Body of pancreas (tissue), 4 donors: ENCODE measurements at regions not wholly inside any gene's neighbourhood (a gene's known extent, or its start where the extent isn't known, plus 50 kb on each side); places are given as distances from the start of the nearest gene placed in this dataset.

Experiments used
- ATAC-seq: fragments of 150-250 bp; one replicate; pipeline ENCODE4 v1.9.1; 2016
- DNase-seq, 4 donors: peaks; one replicate each; pipeline ENCODE4 v3.0.0-alpha.2; 2019
- H3K27ac ChIP-seq, 4 donors: fragments of 200-600 bp; sonication (generic); 1 replicate in 3 of 4; 2 replicates in 1 of 4; pipeline versions ENCODE4 v1.5.1 to v1.6.1; 2016 to 2019; ENCODE audit warnings: mild to moderate bottlenecking in 1 of 4, mixed read lengths in 1 of 4, moderate library complexity in 1 of 4
- H3K27me3 ChIP-seq, 2 donors: fragments of 200-600 bp; sonication (generic); one replicate each; pipeline ENCODE4 v1.6.0; 2016; ENCODE audit warnings: mild to moderate bottlenecking in 1 of 2
- H3K36me3 ChIP-seq, 2 donors: fragments of 200-600 bp; sonication (generic); replicated peaks in 1 of 2; 2 replicates each; pipeline ENCODE4 v1.5.1; 2016; ENCODE audit warnings: low read depth in 2 of 2; ENCODE audit not compliant: insufficient read depth in 1 of 2
- H3K4me1 ChIP-seq: fragments of 200-600 bp; sonication (generic); one replicate; pipeline ENCODE4 v1.6.0; 2016
- H3K4me3 ChIP-seq, 2 donors: fragments of 200-600 bp; sonication (generic); 1 replicate in 1 of 2; 2 replicates in 1 of 2; pipeline ENCODE4 v1.5.1; 2016 to 2019
- H3K9me3 ChIP-seq, 3 donors: fragments of 200-600 bp; sonication (generic); 1 replicate in 2 of 3; 2 replicates in 1 of 3; pipeline ENCODE4 v1.5.1; 2016
- POLR2A ChIP-seq, 3 donors: fragments of 450-650 bp; IDR thresholded peaks; one replicate each; pipeline ENCODE4 v1.6.1; 2016; ENCODE audit warnings: antibody characterized with exemption in 3 of 3, mild to moderate bottlenecking in 2 of 3
- WGBS, 2 donors: methylation state at CpG; one replicate each; pipeline ENCODE4 v1.1.5; 2017; 5-methylcytosine and 5-hydroxymethylcytosine counted together
- intact Hi-C: fragments of 100-400 bp; cut with DNase I; formaldehyde crosslinking; loops from one replicate; pipeline ENCODE4 v1.15.1; 2023
- TF ChIP-seq, protein P1 (sequence below), 7 experiments: fragments of 450-650 bp in 4 of 7; fragments of 200-600 bp in 3 of 7; sonication (generic) in 3 of 7; IDR thresholded peaks; one replicate each; pipeline ENCODE4 v1.5.1; 2016 to 2019; ENCODE audit warnings: antibody characterized with exemption in 7 of 7

DNA sequence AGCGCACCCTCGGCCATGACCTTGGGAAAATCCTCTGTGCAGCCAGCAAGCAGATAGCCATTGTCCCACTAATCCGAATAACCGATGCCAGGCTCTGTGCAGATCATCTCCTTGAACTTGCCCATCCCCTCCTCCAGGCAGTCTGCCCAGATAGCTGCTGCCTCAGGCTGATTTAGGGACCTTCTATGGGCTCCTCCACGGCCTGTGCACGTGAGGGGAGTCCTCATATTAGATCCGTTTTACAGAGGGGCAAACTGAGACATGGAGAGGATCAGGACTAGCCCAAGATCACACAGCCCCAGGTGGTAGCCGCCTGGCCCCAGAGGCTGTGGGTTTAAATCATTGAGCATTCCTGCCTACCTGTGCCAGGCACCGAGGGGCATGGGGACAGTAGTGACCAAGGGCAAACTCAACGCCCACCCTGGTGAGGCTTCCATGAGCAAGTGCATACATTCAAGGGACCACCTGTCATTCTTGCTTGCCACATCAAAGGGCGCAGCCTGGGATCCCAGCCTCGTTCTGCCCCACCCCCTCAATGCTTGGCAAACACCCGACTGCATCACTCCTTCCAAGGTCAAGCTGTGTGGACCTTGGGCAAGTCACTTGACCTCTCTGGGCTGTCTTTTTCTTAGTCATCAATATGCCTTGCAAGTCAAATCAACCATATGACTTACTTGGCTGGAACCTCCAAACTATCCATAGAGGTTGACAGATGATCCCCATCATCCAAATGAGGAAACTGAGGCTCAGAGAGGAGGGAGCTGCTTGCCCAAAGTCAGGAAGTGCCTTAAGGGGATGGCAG is 131.6 kb downstream of the MN1 start:
- WGBS, 2 donors, result 23 to 27% methylated on average over 5 to 13 of the region's 13 CpGs
- Histone ChIP-seq H3K9me3 (no peaks in the 10 kb centered on the region), H3K27ac (peak overlapping the region in 3 of 4 donors; percentile 75 to 86 (median 78)), H3K27me3 (no peaks in the 10 kb centered on the region), H3K36me3 (no peaks in the 10 kb centered on the region), H3K4me3 (no peak overlapping the region), H3K4me1 (peaks cover 40% of the 10 kb centered on the region)
- ATAC-seq, result peak; percentile 26
- peak in 2 of 4 donors; percentile 25 to 34 for DNase-seq
- no peak for TF ChIP-seq POLR2A (IDR thresholded peaks at IDR 0.05)
- TF ChIP-seq, protein P1, sequence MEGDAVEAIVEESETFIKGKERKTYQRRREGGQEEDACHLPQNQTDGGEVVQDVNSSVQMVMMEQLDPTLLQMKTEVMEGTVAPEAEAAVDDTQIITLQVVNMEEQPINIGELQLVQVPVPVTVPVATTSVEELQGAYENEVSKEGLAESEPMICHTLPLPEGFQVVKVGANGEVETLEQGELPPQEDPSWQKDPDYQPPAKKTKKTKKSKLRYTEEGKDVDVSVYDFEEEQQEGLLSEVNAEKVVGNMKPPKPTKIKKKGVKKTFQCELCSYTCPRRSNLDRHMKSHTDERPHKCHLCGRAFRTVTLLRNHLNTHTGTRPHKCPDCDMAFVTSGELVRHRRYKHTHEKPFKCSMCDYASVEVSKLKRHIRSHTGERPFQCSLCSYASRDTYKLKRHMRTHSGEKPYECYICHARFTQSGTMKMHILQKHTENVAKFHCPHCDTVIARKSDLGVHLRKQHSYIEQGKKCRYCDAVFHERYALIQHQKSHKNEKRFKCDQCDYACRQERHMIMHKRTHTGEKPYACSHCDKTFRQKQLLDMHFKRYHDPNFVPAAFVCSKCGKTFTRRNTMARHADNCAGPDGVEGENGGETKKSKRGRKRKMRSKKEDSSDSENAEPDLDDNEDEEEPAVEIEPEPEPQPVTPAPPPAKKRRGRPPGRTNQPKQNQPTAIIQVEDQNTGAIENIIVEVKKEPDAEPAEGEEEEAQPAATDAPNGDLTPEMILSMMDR (IDR thresholded peaks at IDR 0.05), result no peak
- intact Hi-C loops, result no loop called here

DNA sequence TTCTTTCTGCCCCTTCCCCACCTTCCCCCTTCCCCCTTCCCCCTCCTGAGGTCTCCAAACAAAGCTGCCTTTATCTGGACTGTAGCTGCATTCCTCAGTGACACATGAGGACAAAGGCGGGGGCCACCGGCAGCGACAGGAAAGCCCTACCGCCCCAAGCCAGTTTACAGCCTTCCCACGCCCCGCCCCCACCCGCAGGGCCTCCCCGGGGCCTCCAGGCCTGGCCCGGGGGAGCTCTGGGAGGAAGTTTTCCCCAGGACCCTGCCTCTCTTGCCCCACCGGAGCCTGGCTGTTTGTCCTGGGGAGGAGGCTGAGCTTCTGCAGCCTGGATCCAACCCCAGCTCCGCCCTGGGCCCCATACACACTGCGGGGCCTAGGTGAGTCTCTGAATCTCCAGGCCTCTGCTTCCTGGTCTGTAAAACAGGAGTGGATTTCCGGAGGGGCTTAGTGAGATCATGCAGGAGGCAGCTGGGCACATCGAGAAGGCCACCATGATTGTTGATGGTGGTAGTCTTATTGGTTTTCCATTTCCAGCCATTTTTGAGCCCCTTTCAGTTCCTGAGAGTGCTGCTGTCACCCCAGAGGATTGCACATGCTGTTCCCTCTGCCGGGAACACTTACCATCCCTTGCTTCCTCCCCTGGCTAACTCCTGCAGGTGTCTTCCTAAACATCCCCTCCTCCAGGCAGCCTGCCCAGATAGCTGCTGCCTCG is 130.7 kb downstream of the MN1 start:
- no peak overlapping the region for H3K4me3 ChIP-seq
- DNase-seq (peak; percentile 71 to 84 (median 80)), ATAC-seq (peak; percentile 79)
- H3K9me3 ChIP-seq, result no peaks in the 10 kb centered on the region
- intact Hi-C loops, result no loop called here
- 16 to 32% methylated on average over 2 to 14 of the region's 16 CpGs for WGBS, 2 donors
- peak overlapping the region; percentile 48 to 86 (median 76) for H3K27ac ChIP-seq
- TF ChIP-seq POLR2A (IDR thresholded peaks at IDR 0.05), result peak in 1 of 3 donors; percentile 15
- TF ChIP-seq, protein P1 (IDR thresholded peaks at IDR 0.05), result no peak
- peaks cover 40% of the 10 kb centered on the region for H3K4me1 ChIP-seq
- no peaks in the 10 kb centered on the region for H3K27me3 ChIP-seq
- no peaks in the 10 kb centered on the region for H3K36me3 ChIP-seq

DNA sequence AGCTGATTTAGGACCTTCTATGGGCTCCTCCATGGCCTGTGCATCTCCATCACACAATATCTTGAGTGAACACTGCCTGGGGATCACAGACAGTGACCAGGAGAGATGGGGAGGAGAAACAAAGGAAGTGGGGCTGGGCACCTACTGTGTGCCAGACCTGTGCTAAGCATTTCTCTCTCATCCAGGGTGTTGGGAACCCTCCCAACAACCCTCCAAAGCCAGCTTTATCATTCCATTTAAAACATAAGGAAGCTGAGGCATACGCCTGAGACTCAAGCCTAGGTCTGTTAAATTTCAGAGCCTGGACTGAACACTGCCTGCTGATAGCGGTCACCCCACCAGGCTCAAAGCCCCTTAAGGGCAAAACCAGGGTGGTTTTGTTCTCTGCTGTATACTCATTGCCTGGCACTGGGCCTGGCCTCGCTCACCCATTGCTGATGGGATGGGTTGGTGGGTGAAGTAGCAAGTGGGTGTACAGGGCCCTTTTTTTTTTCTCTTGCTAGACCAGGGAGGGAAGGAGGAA is 130.1 kb downstream of the MN1 start:
- Histone ChIP-seq H3K4me1 (peaks cover 40% of the 10 kb centered on the region), H3K27ac (peak overlapping the region; percentile 48 to 86 (median 76)), H3K4me3 (no peak overlapping the region), H3K9me3 (no peaks in the 10 kb centered on the region), H3K27me3 (no peaks in the 10 kb centered on the region), H3K36me3 (no peaks in the 10 kb centered on the region)
- intact Hi-C loops, result no loop called here
- ATAC-seq, result no peak
- TF ChIP-seq, protein P1 (IDR thresholded peaks at IDR 0.05), result no peak
- no peak for TF ChIP-seq POLR2A (IDR thresholded peaks at IDR 0.05)
- WGBS, 2 donors, result 88% methylated on average over 1 to 3 of the region's 3 CpGs
- no peak for DNase-seq

DNA sequence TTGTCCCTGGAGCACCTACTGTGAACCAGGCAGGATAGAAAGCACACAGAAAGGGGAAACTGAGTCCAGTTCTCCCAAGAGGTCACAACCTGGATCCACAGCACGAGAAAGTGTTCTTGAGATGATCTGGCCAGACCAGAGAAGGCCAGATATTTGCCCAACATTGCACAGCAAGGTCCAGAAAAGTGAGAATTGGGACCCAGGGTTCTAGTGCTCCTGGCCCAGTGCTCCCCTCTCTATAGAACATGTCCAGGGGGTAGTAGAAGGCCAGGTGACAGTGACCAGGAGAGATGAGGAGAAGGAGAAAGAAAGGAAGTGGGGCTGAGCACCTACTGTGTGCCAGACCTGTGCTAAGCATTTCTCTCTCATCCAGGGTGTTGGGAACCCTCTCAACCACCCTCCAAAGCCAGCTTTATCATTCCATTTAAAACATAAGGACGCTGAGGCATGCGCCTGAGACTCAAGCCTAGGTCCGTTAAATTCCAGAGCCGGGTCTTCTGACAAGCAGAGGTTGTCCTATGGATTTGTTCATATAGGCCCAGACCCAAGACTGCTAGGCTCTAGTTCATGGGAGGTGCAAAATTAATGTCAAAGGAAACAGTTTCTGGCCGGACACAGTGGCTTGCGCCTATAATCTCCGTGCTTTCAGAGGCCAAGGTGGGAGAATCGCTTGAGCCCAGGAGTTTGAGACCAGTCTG is 128.7 kb downstream of the MN1 start:
- H3K27me3 ChIP-seq, result no peaks in the 10 kb centered on the region
- peak overlapping the region in 2 of 4 donors; percentile 66 to 76 for H3K27ac ChIP-seq
- ATAC-seq, result no peak
- intact Hi-C loops, result no loop called here
- no peak overlapping the region for H3K4me3 ChIP-seq
- no peaks in the 10 kb centered on the region for H3K9me3 ChIP-seq
- 80 to 86% methylated on average over 8 to 9 of the region's 9 CpGs for WGBS, 2 donors
- DNase-seq, result no peak
- H3K36me3 ChIP-seq, result no peaks in the 10 kb centered on the region
- no peak for TF ChIP-seq POLR2A (IDR thresholded peaks at IDR 0.05)
- TF ChIP-seq, protein P1 (IDR thresholded peaks at IDR 0.05), result no peak
- H3K4me1 ChIP-seq, result peaks cover 40% of the 10 kb centered on the region
